HepG2 (cell line): ENCODE measurements at regions not wholly inside any gene's neighbourhood (a gene's known extent, or its start where the extent isn't known, plus 50 kb on each side); places are given as distances from the start of the nearest gene placed in this dataset.
A peak's percentile ranks its signal among the peaks of the same experiment; 100 is the strongest.

Experiments
- ATAC-seq: fragments of 200-7000 bp; cut with Tn5 transposase; 3 replicates; pipeline ENCODE4 v1.9.1; 2020; ENCODE audit warnings: mild to moderate bottlenecking, moderate library complexity
- BruUV-seq: library from RNA; stranded (reverse); fragments of 400-500 nt; replicated peaks from 2 replicates; lab custom pipeline; 2021; lab: Mats Ljungman, UMichigan
- CTCF ChIA-PET: fragments of 300-600 bp; formaldehyde crosslinking; extraction: SDS; loops from one replicate; lab custom pipeline; 2021; ENCODE audit warnings: low total read pairs, inconsistent platforms, low intra/inter-chr PET ratio; lab: Yijun Ruan, JAX
- POLR2A ChIA-PET: fragments of 350-600 bp; sonication (Branson Sonifier 250); formaldehyde crosslinking; loops from one replicate; lab custom pipeline; 2020; ENCODE audit warnings: antibody characterized with exemption, inconsistent platforms; lab: Yijun Ruan, JAX
- DNase-seq: peaks from one replicate; pipeline ENCODE4 v3.0.0-alpha.2; 2015; ENCODE audit warnings: low spot score
- FAIRE-seq: peaks from 3 replicates; lab custom pipeline; 2011; peaks lifted over from hg19 to GRCh38; lab: Jason Lieb, UNC
- H2AFZ ChIP-seq: one replicate; pipeline ENCODE4 v1.6.1; 2011; ENCODE audit warnings: low read length, inconsistent platforms
- H3K27ac ChIP-seq: fragments of 300-600 bp; 3 replicates; pipeline ENCODE4 v1.8.0; 2011; ENCODE audit warnings: mixed run types, mild to moderate bottlenecking, mixed read lengths, low read length, inconsistent platforms; ENCODE audit not compliant: insufficient read depth; ENCODE audit errors: extremely low read length
- H3K27me3 ChIP-seq, 2 experiments: fragments of 200-600 bp in 1 of 2; 2 replicates in 1 of 2; 3 replicates in 1 of 2; pipeline versions ENCODE4 v1.6.0 to v1.8.0; 2011; ENCODE audit warnings: low read length in 2 of 2, mild to moderate bottlenecking in 2 of 2, moderate library complexity in 2 of 2, inconsistent platforms in 1 of 2; ENCODE audit not compliant: insufficient read depth in 2 of 2, control insufficient read depth in 1 of 2
- H3K36me3 ChIP-seq, 2 experiments: fragments of 200-600 bp in 1 of 2; replicated peaks in 1 of 2; 2 replicates in 1 of 2; 3 replicates in 1 of 2; pipeline versions ENCODE4 v1.5.1 to v1.8.0; 2011; ENCODE audit warnings: low read length in 2 of 2, inconsistent platforms in 1 of 2; ENCODE audit not compliant: insufficient read depth in 2 of 2, control insufficient read depth in 1 of 2
- H3K4me1 ChIP-seq: 2 replicates; pipeline ENCODE4 v1.5.1; 2012; ENCODE audit warnings: low read length, inconsistent platforms; ENCODE audit not compliant: insufficient read depth
- H3K4me2 ChIP-seq: 2 replicates; pipeline ENCODE4 v1.6.0; 2011; ENCODE audit warnings: low read depth, low read length, inconsistent platforms
- H3K4me3 ChIP-seq, 3 experiments: fragments of 200-600 bp in 1 of 3; sonication (generic), shearing (Covaris generic) in 1 of 3; replicated peaks in 1 of 3; 2 replicates each; pipeline ENCODE4 v1.5.1; 2011 to 2016; ENCODE audit warnings: low read length in 3 of 3, inconsistent platforms in 2 of 3, low read depth in 2 of 3, mild to moderate bottlenecking in 2 of 3, control low read depth in 1 of 3, mixed read lengths in 1 of 3; ENCODE audit not compliant: insufficient read depth in 1 of 3
- H3K79me2 ChIP-seq: one replicate; pipeline ENCODE4 v1.6.1; 2011; ENCODE audit warnings: low read length, inconsistent platforms; ENCODE audit not compliant: insufficient read depth
- H3K9ac ChIP-seq: 2 replicates; pipeline ENCODE4 v1.6.0; 2011; ENCODE audit warnings: mild to moderate bottlenecking, low read depth, low read length, inconsistent platforms; ENCODE audit not compliant: insufficient read depth
- H3K9me3 ChIP-seq: 2 replicates; pipeline ENCODE4 v1.5.1; 2012; ENCODE audit warnings: mild to moderate bottlenecking, low read length
- H4K20me1 ChIP-seq: 2 replicates; pipeline ENCODE4 v1.6.0; 2011; ENCODE audit warnings: inconsistent platforms, mild to moderate bottlenecking, low read length, moderate library complexity; ENCODE audit not compliant: insufficient read depth
- AGO2 ChIP-seq: fragments of 200-400 bp; formaldehyde crosslinking; optimal IDR thresholded peaks from 2 replicates; pipeline ENCODE3; 2017; ENCODE audit warnings: mild to moderate bottlenecking, low read depth, low read length, moderate library complexity
- BRCA1 ChIP-seq: sonication (generic); formaldehyde crosslinking; IDR thresholded peaks from 2 replicates; pipeline ENCODE4 v1.4.0; 2020; ENCODE audit warnings: missing genetic modification reagents
- CREB1 ChIP-seq, 2 experiments: fragments of 450-650 bp in 1 of 2; IDR thresholded peaks; 2 replicates each; pipeline ENCODE4 v1.6.1; 2016 to 2017; ENCODE audit warnings: control low read depth in 1 of 2, mild to moderate bottlenecking in 1 of 2, missing compliant biosample characterization in 1 of 2, missing genetic modification characterization in 1 of 2
- KLF11 ChIP-seq: IDR thresholded peaks from 2 replicates; pipeline ENCODE4 v1.6.1; 2016; ENCODE audit warnings: missing compliant biosample characterization
- MEF2D ChIP-seq: sonication (generic); formaldehyde crosslinking; IDR thresholded peaks from 2 replicates; pipeline ENCODE4 v1.5.1; 2020; ENCODE audit warnings: mild to moderate bottlenecking, missing genetic modification reagents
- MTA3 ChIP-seq: sonication (generic); formaldehyde crosslinking; IDR thresholded peaks from 2 replicates; pipeline ENCODE4 v1.4.0; 2020; ENCODE audit warnings: missing genetic modification reagents
- NCOA5 ChIP-seq: sonication (generic); formaldehyde crosslinking; IDR thresholded peaks from 2 replicates; pipeline ENCODE4 v1.4.0; 2020; ENCODE audit warnings: missing genetic modification reagents
- RFXANK ChIP-seq: IDR thresholded peaks from 2 replicates; pipeline ENCODE4 v1.6.1; 2016
- ZMYM2 ChIP-seq: sonication (generic); formaldehyde crosslinking; IDR thresholded peaks from 2 replicates; pipeline ENCODE4 v1.8.0; 2022; ENCODE audit warnings: mild to moderate bottlenecking, missing genetic modification reagents
- ZMYM3 ChIP-seq: sonication (generic); formaldehyde crosslinking; IDR thresholded peaks from 2 replicates; pipeline ENCODE4 v1.5.1; 2020; ENCODE audit warnings: mild to moderate bottlenecking, missing genetic modification reagents
- ZNF121 ChIP-seq: sonication (generic); formaldehyde crosslinking; IDR thresholded peaks from 2 replicates; pipeline ENCODE4 v1.5.0; 2020; ENCODE audit warnings: mild to moderate bottlenecking, missing genetic modification reagents
- ZNF24 ChIP-seq: fragments of 450-650 bp; IDR thresholded peaks from 2 replicates; pipeline ENCODE4 v1.6.1; 2017; ENCODE audit warnings: antibody characterized with exemption, mild to moderate bottlenecking
- ZNF556 ChIP-seq: sonication (generic); formaldehyde crosslinking; IDR thresholded peaks from 2 replicates; pipeline ENCODE4 v1.4.0; 2020; ENCODE audit warnings: mild to moderate bottlenecking, missing genetic modification reagents, borderline replicate concordance
- ZNF670 ChIP-seq: sonication (generic); formaldehyde crosslinking; IDR thresholded peaks from 2 replicates; pipeline ENCODE4 v1.8.0; 2022; ENCODE audit warnings: mild to moderate bottlenecking, missing genetic modification reagents, borderline replicate concordance
- ZNF746 ChIP-seq: sonication (generic); formaldehyde crosslinking; IDR thresholded peaks from 2 replicates; pipeline ENCODE4 v1.8.0; 2022; ENCODE audit warnings: mild to moderate bottlenecking, missing genetic modification reagents
- ZNF839 ChIP-seq: sonication (generic); formaldehyde crosslinking; IDR thresholded peaks from 2 replicates; pipeline ENCODE4 v1.4.0; 2020; ENCODE audit warnings: missing genetic modification reagents, mild to moderate bottlenecking, borderline replicate concordance
- WGBS: methylation state at CpG from one replicate; pipeline ENCODE4 v1.1.6; 2017; ENCODE audit warnings: low lambda C conversion rate; 5-methylcytosine and 5-hydroxymethylcytosine counted together
- in situ Hi-C: cut with HindIII; loops from 2 replicates; pipeline ENCODE4 v1.10.0; 2017; ENCODE audit warnings: low pct_unique_long_range_greater_than_20kb; ENCODE audit not compliant: extremely low pct_ligation_motif_present
- intact Hi-C: fragments of 100-400 bp; cut with micrococcal nuclease; formaldehyde crosslinking; loops from one replicate; pipeline ENCODE4 v1.10.0; 2022; ENCODE audit not compliant: unreplicated experiment
- TF ChIP-seq, protein P1 (sequence below): IDR thresholded peaks from 2 replicates; pipeline ENCODE4 v1.6.1; 2016; ENCODE audit warnings: control low read depth

DNA sequence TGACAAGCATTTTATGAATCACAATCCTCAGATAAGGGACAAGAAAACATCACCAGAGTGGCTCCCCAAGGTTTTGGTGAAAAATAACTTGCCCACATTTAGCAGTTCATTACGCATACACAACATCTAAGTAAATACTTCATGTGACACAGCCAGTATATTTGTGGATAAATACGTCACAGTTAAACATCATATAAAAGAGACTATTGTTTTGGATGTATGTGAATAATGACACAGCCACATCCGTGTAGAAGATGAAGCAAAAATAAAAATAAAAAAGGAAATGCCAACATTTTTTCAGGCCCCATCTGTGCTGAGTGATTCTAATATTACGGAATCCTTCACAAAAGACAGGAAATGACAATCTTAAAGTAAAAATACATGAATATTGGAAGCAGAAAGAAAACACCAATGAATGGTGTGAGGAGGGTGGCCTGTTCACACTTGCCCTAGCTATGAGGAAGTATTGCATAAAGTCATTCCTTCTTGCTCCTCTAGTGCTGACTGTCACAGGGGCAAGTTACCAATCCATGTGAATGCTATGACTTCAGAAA, 457.1 kb downstream of the KLF12 start:
- H3K4me3 ChIP-seq, result no peak overlapping the region
- no peaks in the 10 kb centered on the region for H3K27me3 ChIP-seq
- DNase-seq, result no peak
- no peaks in the 10 kb centered on the region for H3K36me3 ChIP-seq
- in situ Hi-C loops, result no loop called here
- no peak overlapping the region for H2AFZ ChIP-seq
- no peak overlapping the region for H3K4me2 ChIP-seq
- no peak overlapping the region for H3K27ac ChIP-seq
- no peak overlapping the region for H3K9ac ChIP-seq
- WGBS, result 41% methylated on average over 4 of the region's 4 CpGs
- no peaks in the 10 kb centered on the region for H4K20me1 ChIP-seq
- peaks cover 22% of the 10 kb centered on the region for H3K4me1 ChIP-seq
- TF ChIP-seq ZNF556 (CRISPR knock-in tag) (no peak), ZNF670 (CRISPR knock-in tag) (no peak), CREB1 (IDR thresholded peaks at IDR 0.05) (peak; percentile 76), CREB1 (CRISPR knock-in tag; IDR thresholded peaks at IDR 0.05) (no peak), ZNF121 (CRISPR knock-in tag) (no peak)
- TF ChIP-seq, protein P1, sequence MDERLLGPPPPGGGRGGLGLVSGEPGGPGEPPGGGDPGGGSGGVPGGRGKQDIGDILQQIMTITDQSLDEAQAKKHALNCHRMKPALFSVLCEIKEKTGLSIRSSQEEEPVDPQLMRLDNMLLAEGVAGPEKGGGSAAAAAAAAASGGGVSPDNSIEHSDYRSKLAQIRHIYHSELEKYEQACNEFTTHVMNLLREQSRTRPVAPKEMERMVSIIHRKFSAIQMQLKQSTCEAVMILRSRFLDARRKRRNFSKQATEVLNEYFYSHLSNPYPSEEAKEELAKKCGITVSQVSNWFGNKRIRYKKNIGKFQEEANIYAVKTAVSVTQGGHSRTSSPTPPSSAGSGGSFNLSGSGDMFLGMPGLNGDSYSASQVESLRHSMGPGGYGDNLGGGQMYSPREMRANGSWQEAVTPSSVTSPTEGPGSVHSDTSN (CRISPR knock-in tag), result no peak
- ATAC-seq, result no peak
- BruUV-seq, result no TSS peak
- ChIA-PET POLR2A (no interaction called here), CTCF (no interaction called here)
- intact Hi-C loops, result no loop called here
- H3K79me2 ChIP-seq, result no peaks in the 10 kb centered on the region
- FAIRE-seq, result no peak
- H3K9me3 ChIP-seq, result no peaks in the 10 kb centered on the region

DNA sequence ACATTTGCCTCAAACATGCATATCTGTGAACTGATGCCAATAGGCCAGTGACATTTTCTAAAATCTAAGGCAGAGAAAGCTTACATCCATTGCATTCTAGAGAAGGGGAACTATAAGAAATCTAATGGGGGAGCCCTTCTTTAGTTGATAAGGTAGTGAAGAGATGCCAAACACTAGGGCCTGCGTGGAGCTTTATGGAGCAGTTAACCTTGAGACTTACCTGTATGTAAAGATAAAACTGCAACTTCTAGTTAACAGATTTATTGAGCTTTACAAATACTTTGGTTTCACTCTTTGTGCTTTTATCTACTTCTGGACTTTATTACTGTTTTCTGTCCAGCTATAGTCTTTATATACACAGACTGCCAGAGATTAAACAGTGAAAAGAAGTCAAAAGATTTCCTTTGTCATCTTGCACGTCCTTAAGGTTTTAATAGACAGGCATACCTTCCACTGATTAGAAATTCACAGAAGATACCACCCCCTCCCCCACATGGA, 457.6 kb downstream of the KLF12 start:
- POLR2A ChIA-PET, result no interaction called here

More for the DNA sequence above, 457.6 kb downstream of the KLF12 start:
- no TSS peak for BruUV-seq
- WGBS, result 22% methylated on average over 2 of the region's 2 CpGs
- H3K27me3 ChIP-seq, result no peaks in the 10 kb centered on the region
- no peak for ATAC-seq
- peaks cover 22% of the 10 kb centered on the region for H3K4me1 ChIP-seq
- H2AFZ ChIP-seq, result no peak overlapping the region
- H3K9me3 ChIP-seq, result no peaks in the 10 kb centered on the region
- no peak overlapping the region for H3K4me2 ChIP-seq
- TF ChIP-seq KLF11 (CRISPR knock-in tag) (no peak), AGO2 (no peak), RFXANK (no peak), ZNF746 (CRISPR knock-in tag) (no peak), BRCA1 (no peak), ZNF24 (no peak), MTA3 (no peak), MEF2D (no peak), ZMYM2 (no peak), ZNF839 (CRISPR knock-in tag) (no peak), NCOA5 (no peak), ZMYM3 (no peak)
- no peak overlapping the region for H3K4me3 ChIP-seq
- intact Hi-C loops, result no loop called here
- no peaks in the 10 kb centered on the region for H3K79me2 ChIP-seq
- DNase-seq, result no peak
- no peaks in the 10 kb centered on the region for H3K36me3 ChIP-seq
- CTCF ChIA-PET, result no interaction called here
- FAIRE-seq, result no peak
- no peaks in the 10 kb centered on the region for H4K20me1 ChIP-seq
- in situ Hi-C loops, result no loop called here
- H3K9ac ChIP-seq, result no peak overlapping the region
- H3K27ac ChIP-seq, result no peak overlapping the region
